HG03342 (cell line): ENCODE measurements at regions not wholly inside any gene's neighbourhood (a gene's known extent, or its start where the extent isn't known, plus 50 kb on each side); places are given as distances from the start of the nearest gene placed in this dataset.
A peak's percentile ranks its signal among the peaks of the same experiment; 100 is the strongest.
"Not testable (repeated sequence)": the region's sequence is repeated elsewhere in the genome, so short reads cannot be mapped to it uniquely, and the experiment has no call there.

Source experiments
- ATAC-seq: cut with Tn5 transposase; IDR thresholded peaks from one replicate; pipeline ENCODE4 v1.9.1; 2021; ENCODE audit warnings: mild to moderate bottlenecking, moderate library complexity; ENCODE audit not compliant: unreplicated experiment

GRCh38 chr3:72270072-72270681, 485.2 kb upstream of the PROK2 start:
- ATAC-seq, result no peak

GRCh38 chr3:72269475-72269874, 484.5 kb upstream of the PROK2 start:
- no peak for ATAC-seq

- not testable (repeated sequence) for ATAC-seq
These were observed 482.1 kb upstream of the PROK2 start for GRCh38 chr3:72266921-72267524.

GRCh38 chr3:72266016-72266370, 481.0 kb upstream of the PROK2 start:
- no peak for ATAC-seq

GRCh38 chr3:72265256-72266015, 480.5 kb upstream of the PROK2 start:
- peak; percentile 39 for ATAC-seq

GRCh38 chr3:72263223-72263990, 478.5 kb upstream of the PROK2 start:
- ATAC-seq, result no peak

GRCh38 chr3:72262736-72263135, 477.8 kb upstream of the PROK2 start:
- ATAC-seq, result no peak

- ATAC-seq, result no peak
These were observed 476.9 kb upstream of the PROK2 start for GRCh38 chr3:72261566-72262564.

- no peak for ATAC-seq
These were observed 475.6 kb upstream of the PROK2 start for GRCh38 chr3:72260588-72260910.

- no peak for ATAC-seq
These were observed 475.0 kb upstream of the PROK2 start for GRCh38 chr3:72259755-72260587.

- ATAC-seq, result no peak
These were observed 473.6 kb upstream of the PROK2 start for GRCh38 chr3:72258361-72259141.

GRCh38 chr3:72257738-72258137, 472.8 kb upstream of the PROK2 start:
- no peak for ATAC-seq

GRCh38 chr3:72257203-72257602, 472.3 kb upstream of the PROK2 start:
- ATAC-seq, result no peak

- ATAC-seq, result no peak
These were observed 471.8 kb upstream of the PROK2 start for GRCh38 chr3:72256716-72257115.

GRCh38 chr3:72255791-72256559, 471.0 kb upstream of the PROK2 start:
- ATAC-seq, result no peak

GRCh38 chr3:72255191-72255590, 470.2 kb upstream of the PROK2 start:
- no peak for ATAC-seq

GRCh38 chr3:72254483-72254882, 469.5 kb upstream of the PROK2 start:
- no peak for ATAC-seq

- no peak for ATAC-seq
These were observed 465.8 kb upstream of the PROK2 start for GRCh38 chr3:72250725-72251124.
